ENCODE measurements at regions not wholly inside any gene's neighbourhood (a gene's known extent, or its start where the extent isn't known, plus 50 kb on each side); places are given as distances from the start of the nearest gene placed in this dataset.

DNA sequence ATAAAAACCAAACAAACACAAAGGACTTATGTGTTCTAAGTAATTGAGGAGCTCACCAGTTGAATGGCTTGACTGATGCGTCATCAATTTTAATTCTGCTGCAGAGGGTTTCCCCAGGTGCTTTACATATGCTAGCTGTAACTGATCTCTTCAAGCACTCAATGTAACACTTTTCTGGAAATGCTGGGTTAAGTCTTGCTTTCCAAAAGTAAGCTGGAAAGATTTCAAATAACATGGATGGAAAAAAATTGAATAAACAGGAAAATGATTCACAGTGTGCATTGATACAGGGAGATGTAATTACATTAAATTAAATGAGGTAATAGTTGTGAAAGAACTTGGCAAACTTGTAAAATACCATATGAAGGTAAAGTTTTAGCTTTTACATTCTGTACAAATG is 186.7 kb upstream of the WDFY3 start:
- 42 to 91% (median 70%) methylated on average over 1 of the region's 1 CpG for WGBS, 4 donors
- Histone ChIP-seq H3K4me1 (replicated peaks in 1 of 2) (no peaks in the 10 kb centered on the region), H3K27me3 (no peaks in the 10 kb centered on the region), H3K27ac (no peak overlapping the region), H3K36me3 (replicated peaks in 1 of 2) (no peaks in the 10 kb centered on the region), H3K9me3 (replicated peaks in 1 of 3) (no peaks in the 10 kb centered on the region), H3K4me3 (no peak overlapping the region)
- no peak for DNase-seq
- intact Hi-C loops (cut with DNase I): no loop called here
- no peak for TF ChIP-seq POLR2A (IDR thresholded peaks at IDR 0.05)
- TF ChIP-seq, protein P1, sequence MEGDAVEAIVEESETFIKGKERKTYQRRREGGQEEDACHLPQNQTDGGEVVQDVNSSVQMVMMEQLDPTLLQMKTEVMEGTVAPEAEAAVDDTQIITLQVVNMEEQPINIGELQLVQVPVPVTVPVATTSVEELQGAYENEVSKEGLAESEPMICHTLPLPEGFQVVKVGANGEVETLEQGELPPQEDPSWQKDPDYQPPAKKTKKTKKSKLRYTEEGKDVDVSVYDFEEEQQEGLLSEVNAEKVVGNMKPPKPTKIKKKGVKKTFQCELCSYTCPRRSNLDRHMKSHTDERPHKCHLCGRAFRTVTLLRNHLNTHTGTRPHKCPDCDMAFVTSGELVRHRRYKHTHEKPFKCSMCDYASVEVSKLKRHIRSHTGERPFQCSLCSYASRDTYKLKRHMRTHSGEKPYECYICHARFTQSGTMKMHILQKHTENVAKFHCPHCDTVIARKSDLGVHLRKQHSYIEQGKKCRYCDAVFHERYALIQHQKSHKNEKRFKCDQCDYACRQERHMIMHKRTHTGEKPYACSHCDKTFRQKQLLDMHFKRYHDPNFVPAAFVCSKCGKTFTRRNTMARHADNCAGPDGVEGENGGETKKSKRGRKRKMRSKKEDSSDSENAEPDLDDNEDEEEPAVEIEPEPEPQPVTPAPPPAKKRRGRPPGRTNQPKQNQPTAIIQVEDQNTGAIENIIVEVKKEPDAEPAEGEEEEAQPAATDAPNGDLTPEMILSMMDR (IDR thresholded peaks at IDR 0.05): no peak

DNA sequence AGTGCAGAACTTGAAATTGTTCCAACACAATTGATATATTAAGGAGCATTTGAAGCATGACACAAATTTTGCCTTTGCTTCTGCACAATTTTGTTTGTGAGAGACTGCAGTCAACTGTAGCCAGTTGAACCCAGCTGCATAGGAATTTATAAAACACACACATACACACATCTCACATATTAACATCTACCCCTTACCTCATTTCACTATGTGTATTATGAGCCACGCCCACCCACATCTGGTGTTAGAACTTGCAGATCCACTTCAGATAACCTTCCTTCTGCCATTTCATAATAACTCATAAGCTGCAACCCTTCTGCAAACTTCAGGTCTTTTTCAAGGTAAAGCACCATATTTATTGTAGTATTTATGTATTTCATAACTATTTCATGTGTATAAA is 188.1 kb upstream of the WDFY3 start:
- intact Hi-C loops (cut with DNase I): no loop called here
- Histone ChIP-seq H3K4me1 (replicated peaks in 1 of 2) (no peaks in the 10 kb centered on the region), H3K27ac (no peak overlapping the region), H3K9me3 (replicated peaks in 1 of 3) (no peaks in the 10 kb centered on the region), H3K4me3 (no peak overlapping the region), H3K36me3 (replicated peaks in 1 of 2) (no peaks in the 10 kb centered on the region), H3K27me3 (no peaks in the 10 kb centered on the region)
- TF ChIP-seq, protein P1 (IDR thresholded peaks at IDR 0.05): no peak
- no peak for TF ChIP-seq POLR2A (IDR thresholded peaks at IDR 0.05)
- 77 to 89% (median 82%) methylated on average over 1 of the region's 1 CpG for WGBS, 4 donors
- DNase-seq: no peak

DNA sequence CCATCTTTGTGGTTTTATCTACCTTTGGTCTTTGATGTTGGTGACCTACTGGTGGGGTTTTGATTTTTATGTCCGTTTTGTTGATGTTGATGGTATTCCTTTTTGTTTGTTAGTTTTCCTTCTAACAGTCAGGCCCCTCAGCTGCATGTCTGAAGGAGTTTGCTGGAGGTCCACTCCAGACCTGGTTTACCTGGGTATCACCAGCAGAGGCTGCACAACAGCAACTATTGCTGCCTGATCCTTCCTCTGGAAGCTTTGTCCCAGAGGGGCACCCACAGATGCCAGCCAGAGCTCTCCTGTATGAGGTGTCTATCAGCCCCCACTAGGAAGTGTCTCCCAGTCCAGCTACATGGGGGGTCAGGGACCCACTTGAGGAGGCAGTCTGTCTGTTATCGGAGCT is 199.3 kb upstream of the WDFY3 start:
- TF ChIP-seq, protein P1 (IDR thresholded peaks at IDR 0.05): no peak
- no peak for TF ChIP-seq POLR2A (IDR thresholded peaks at IDR 0.05)
- DNase-seq: no peak
- intact Hi-C loops (cut with DNase I): no loop called here

DNA sequence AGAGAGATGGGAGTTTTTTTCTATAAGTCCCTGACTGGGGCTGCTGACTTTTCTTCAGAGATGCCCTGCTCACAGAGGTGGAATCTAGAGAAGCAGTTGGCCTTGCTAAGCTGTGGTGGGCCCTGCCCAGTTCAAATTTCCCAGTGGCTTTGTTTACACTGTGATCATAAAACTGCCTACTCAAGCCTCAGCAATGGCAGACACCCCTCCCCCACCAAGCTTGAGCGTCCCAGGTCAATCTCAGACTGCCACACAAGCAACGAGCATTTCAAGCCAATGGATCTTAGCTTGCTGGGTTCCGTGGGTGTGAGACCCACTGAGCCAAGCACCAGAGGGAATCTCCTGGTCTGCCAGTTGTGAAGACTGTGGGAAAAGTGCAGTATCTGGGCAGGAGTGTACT is 199.8 kb upstream of the WDFY3 start:
- no peak for DNase-seq
- no peak overlapping the region for H3K27ac ChIP-seq
- H3K9me3 ChIP-seq (replicated peaks in 1 of 3): no peaks in the 10 kb centered on the region
- H3K36me3 ChIP-seq (replicated peaks in 1 of 2): no peaks in the 10 kb centered on the region
- TF ChIP-seq, protein P1 (IDR thresholded peaks at IDR 0.05): no peak
- no peak for TF ChIP-seq POLR2A (IDR thresholded peaks at IDR 0.05)
- WGBS, 4 donors: 54 to 80% (median 56%) methylated on average over 1 to 3 of the region's 3 CpGs; no CpG with 5 or more reads in 1 of the 4 donors
- intact Hi-C loops (cut with DNase I): no loop called here
- no peak overlapping the region for H3K4me3 ChIP-seq
- H3K27me3 ChIP-seq: no peaks in the 10 kb centered on the region
- H3K4me1 ChIP-seq (replicated peaks in 1 of 2): no peaks in the 10 kb centered on the region

More for the DNA sequence above, 199.3 kb upstream of the WDFY3 start:
- Histone ChIP-seq H3K27ac (no peak overlapping the region), H3K27me3 (no peaks in the 10 kb centered on the region), H3K4me3 (no peak overlapping the region), H3K36me3 (replicated peaks in 1 of 2) (no peaks in the 10 kb centered on the region), H3K4me1 (replicated peaks in 1 of 2) (no peaks in the 10 kb centered on the region), H3K9me3 (replicated peaks in 1 of 3) (no peaks in the 10 kb centered on the region)
- 64 to 87% (median 75%) methylated on average over 1 to 2 of the region's 2 CpGs for WGBS, 4 donors
